NOMO-1 treated with dmso at 0.1 percent for 144 hours (cell line): ENCODE measurements at regions not wholly inside any gene's neighbourhood (a gene's known extent, or its start where the extent isn't known, plus 50 kb on each side); places are given as distances from the start of the nearest gene placed in this dataset.
"Not testable (repeated sequence)": the region's sequence is repeated elsewhere in the genome, so short reads cannot be mapped to it uniquely, and the experiment has no call there.

Experiments used
- DNase-seq: peaks from one replicate; lab custom pipeline; 2025; ENCODE audit not compliant: unreplicated experiment; lab: John Stamatoyannopoulos, UW

GRCh38 chr2:210730672-210731071 is 174.3 kb downstream of the CPS1 start:
- DNase-seq = no peak

GRCh38 chr2:210746826-210747225 is 190.4 kb downstream of the CPS1 start:
- DNase-seq = not testable (repeated sequence)

- no peak for DNase-seq
Observed at GRCh38 chr2:210752532-210752931, 196.1 kb downstream of the CPS1 start.

- no peak for DNase-seq
Observed at GRCh38 chr2:210753386-210753785, 197.0 kb downstream of the CPS1 start.

- DNase-seq = no peak
Observed at GRCh38 chr2:210756855-210757254, 200.5 kb downstream of the CPS1 start.

GRCh38 chr2:210762604-210763588 is 206.5 kb downstream of the CPS1 start:
- no peak for DNase-seq

GRCh38 chr2:210768329-210768910 is 212.0 kb downstream of the CPS1 start:
- no peak for DNase-seq

GRCh38 chr2:210776756-210777155 is 220.4 kb downstream of the CPS1 start:
- no peak for DNase-seq

GRCh38 chr2:210782222-210782621 is 225.8 kb downstream of the CPS1 start:
- DNase-seq = no peak

GRCh38 chr2:210787831-210788230 is 231.4 kb downstream of the CPS1 start:
- not testable (repeated sequence) for DNase-seq

GRCh38 chr2:210792000-210792399 is 235.6 kb downstream of the CPS1 start:
- DNase-seq = no peak

- DNase-seq = no peak
Observed at GRCh38 chr2:210795506-210795905, 239.1 kb downstream of the CPS1 start.

GRCh38 chr2:210798180-210798579 is 241.8 kb downstream of the CPS1 start:
- DNase-seq = no peak

GRCh38 chr2:210814251-210815025 is 258.0 kb downstream of the CPS1 start:
- DNase-seq = no peak

- DNase-seq = no peak
Observed at GRCh38 chr2:210816769-210817168, 260.4 kb downstream of the CPS1 start.

- DNase-seq = no peak
Observed at GRCh38 chr2:210818473-210818872, 262.1 kb downstream of the CPS1 start.

GRCh38 chr2:210833403-210833802 is 277.0 kb downstream of the CPS1 start:
- no peak for DNase-seq

GRCh38 chr2:210839034-210839433 is 282.6 kb downstream of the CPS1 start:
- no peak for DNase-seq

GRCh38 chr2:210839450-210839849 is 283.1 kb downstream of the CPS1 start:
- no peak for DNase-seq

GRCh38 chr2:210842896-210843295 is 286.5 kb downstream of the CPS1 start:
- DNase-seq = no peak

GRCh38 chr2:210844016-210844415 is 287.6 kb downstream of the CPS1 start:
- no peak for DNase-seq

- no peak for DNase-seq
Observed at GRCh38 chr2:210859314-210859713, 302.9 kb downstream of the CPS1 start.
